NCI-H2196 treated with DMSO at 0.1 percent for 48 hours (cell line): ENCODE measurements at regions not wholly inside any gene's neighbourhood (a gene's known extent, or its start where the extent isn't known, plus 50 kb on each side); places are given as distances from the start of the nearest gene placed in this dataset.

ENCODE experiments used
- DNase-seq: peaks from one replicate; lab custom pipeline; 2025; ENCODE audit not compliant: unreplicated experiment; lab: John Stamatoyannopoulos, UW

GRCh38 chr10:78184851-78185692, 151.4 kb downstream of the RPS24 start:
- no peak for DNase-seq

GRCh38 chr10:78185693-78186055, 152.0 kb downstream of the RPS24 start:
- no peak for DNase-seq

GRCh38 chr10:78186572-78186971, 152.9 kb downstream of the RPS24 start:
- no peak for DNase-seq

GRCh38 chr10:78187371-78187770, 153.7 kb downstream of the RPS24 start:
- DNase-seq: no peak

- no peak for DNase-seq
These were observed 154.8 kb downstream of the RPS24 start for GRCh38 chr10:78188446-78188845.

- DNase-seq: no peak
These were observed 156.6 kb downstream of the RPS24 start for GRCh38 chr10:78190051-78190825.

GRCh38 chr10:78191301-78191700, 157.6 kb downstream of the RPS24 start:
- DNase-seq: no peak

- DNase-seq: no peak
These were observed 159.5 kb downstream of the RPS24 start for GRCh38 chr10:78193189-78193588.

GRCh38 chr10:78194050-78194449, 160.4 kb downstream of the RPS24 start:
- no peak for DNase-seq

- no peak for DNase-seq
These were observed 161.1 kb downstream of the RPS24 start for GRCh38 chr10:78194539-78195402.

GRCh38 chr10:78196396-78196795, 162.7 kb downstream of the RPS24 start:
- DNase-seq: no peak

- DNase-seq: no peak
These were observed 163.3 kb downstream of the RPS24 start for GRCh38 chr10:78196964-78197363.

- DNase-seq: no peak
These were observed 164.1 kb downstream of the RPS24 start for GRCh38 chr10:78197628-78198272.

GRCh38 chr10:78199005-78199725, 165.5 kb downstream of the RPS24 start:
- no peak for DNase-seq

GRCh38 chr10:78199759-78200158, 166.1 kb downstream of the RPS24 start:
- DNase-seq: no peak

- no peak for DNase-seq
These were observed 167.0 kb downstream of the RPS24 start for GRCh38 chr10:78200686-78201085.

GRCh38 chr10:78202386-78202785, 168.7 kb downstream of the RPS24 start:
- DNase-seq: no peak

GRCh38 chr10:78203915-78204818, 170.5 kb downstream of the RPS24 start:
- peak; percentile 6 for DNase-seq

GRCh38 chr10:78205457-78206016, 171.9 kb downstream of the RPS24 start:
- DNase-seq: no peak
